IPS-20b (cell line): ENCODE measurements at regions not wholly inside any gene's neighbourhood (a gene's known extent, or its start where the extent isn't known, plus 50 kb on each side); places are given as distances from the start of the nearest gene placed in this dataset.

Source experiments
- H3K27ac ChIP-seq: one replicate; pipeline ENCODE4 v1.5.1; 2013; ENCODE audit warnings: low read length
- H3K27me3 ChIP-seq: 2 replicates; pipeline ENCODE4 v1.6.1; 2013; ENCODE audit warnings: mild to moderate bottlenecking, low read length, inconsistent platforms; ENCODE audit not compliant: insufficient read depth
- H3K36me3 ChIP-seq: 2 replicates; pipeline ENCODE4 v1.6.1; 2013; ENCODE audit warnings: low read depth, mild to moderate bottlenecking, inconsistent platforms, low read length, moderate library complexity; ENCODE audit not compliant: insufficient read depth
- H3K4me1 ChIP-seq: 2 replicates; pipeline ENCODE4 v1.6.1; 2013; ENCODE audit warnings: mild to moderate bottlenecking, control low read depth, inconsistent platforms, low read length, moderate library complexity; ENCODE audit not compliant: insufficient read depth
- H3K4me3 ChIP-seq: 2 replicates; pipeline ENCODE4 v1.5.1; 2013; ENCODE audit warnings: mild to moderate bottlenecking, low read length, inconsistent platforms
- H3K9ac ChIP-seq: 2 replicates; pipeline ENCODE4 v1.6.1; 2013; ENCODE audit warnings: low read depth, mild to moderate bottlenecking, inconsistent platforms, low read length, moderate library complexity
- H3K9me3 ChIP-seq: 2 replicates; pipeline ENCODE4 v1.6.1; 2013; ENCODE audit warnings: mild to moderate bottlenecking, low read depth, low read length, inconsistent platforms; ENCODE audit not compliant: insufficient read depth

DNA sequence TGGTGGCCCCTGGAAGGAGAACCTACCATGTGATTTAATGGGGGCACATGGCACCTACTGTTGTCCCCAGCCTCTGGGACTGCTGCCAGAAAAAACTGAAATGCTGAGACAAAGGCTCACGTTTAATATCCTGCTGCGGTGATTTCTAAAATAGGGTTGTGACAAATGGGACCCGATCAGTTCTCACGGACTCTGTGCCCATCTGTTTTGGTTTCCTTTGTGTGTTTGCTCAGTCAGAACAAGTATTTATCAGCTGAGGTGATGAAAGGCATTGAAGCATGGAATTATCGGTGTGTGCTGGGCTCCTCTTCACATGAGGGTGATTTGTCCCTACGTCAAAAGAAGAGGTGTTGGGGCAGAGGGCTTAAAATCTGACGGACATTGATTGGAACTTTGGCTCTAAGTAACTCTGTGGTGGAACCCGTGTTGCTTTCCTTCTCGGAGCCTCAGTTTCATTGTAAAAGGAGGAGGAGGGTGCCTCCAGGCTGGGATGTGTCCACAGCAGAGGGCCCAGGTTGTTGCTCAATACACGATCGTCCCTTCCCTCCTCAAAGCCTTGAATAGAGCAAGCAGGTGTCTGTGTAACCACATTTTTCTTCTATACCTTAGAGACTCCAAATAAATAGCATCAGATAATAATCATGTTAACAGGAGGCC is 283.3 kb upstream of the RGMA start:
- H3K9ac ChIP-seq, result no peak overlapping the region
- H3K4me1 ChIP-seq, result peaks cover under 1% of the 10 kb centered on the region; the same call in 1 of the 2 replicates
- no peaks in the 10 kb centered on the region for H3K27me3 ChIP-seq
- H3K36me3 ChIP-seq, result no peaks in the 10 kb centered on the region
- no peaks in the 10 kb centered on the region for H3K9me3 ChIP-seq
- no peak overlapping the region for H3K27ac ChIP-seq
- H3K4me3 ChIP-seq, result no peak overlapping the region

GRCh38 chr15:93366387-93367100 is 277.5 kb upstream of the RGMA start:
- H3K4me3 ChIP-seq, result peak overlapping the region; percentile 40
- H3K9me3 ChIP-seq, result no peaks in the 10 kb centered on the region
- no peaks in the 10 kb centered on the region for H3K36me3 ChIP-seq
- H3K27me3 ChIP-seq, result peaks cover 41% of the 10 kb centered on the region
- peak overlapping the region; percentile 41; the same call in 1 of the 2 replicates for H3K9ac ChIP-seq
- H3K27ac ChIP-seq, result no peak overlapping the region
- H3K4me1 ChIP-seq, result peaks cover 33% of the 10 kb centered on the region

DNA sequence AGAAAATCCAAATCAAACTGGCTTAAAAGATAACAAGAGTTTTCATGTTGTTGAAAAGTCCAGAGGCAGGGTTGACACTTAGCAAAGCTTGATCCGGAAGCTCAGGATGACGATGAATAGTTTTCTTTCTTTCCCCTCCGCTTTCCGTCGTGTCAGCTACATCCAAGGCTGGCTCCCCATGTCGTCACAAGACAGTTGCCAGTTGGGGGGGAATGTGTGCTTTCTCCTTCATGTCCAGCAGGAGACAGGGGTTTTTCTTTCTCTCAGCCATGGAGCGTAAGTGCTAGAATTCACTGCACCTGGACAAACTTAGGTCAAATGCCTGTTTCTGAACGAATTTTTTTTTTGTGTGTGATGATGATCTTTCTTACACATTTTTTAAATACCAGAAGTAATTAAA is 273.8 kb upstream of the RGMA start:
- Histone ChIP-seq H3K27me3 (peaks cover 78% of the 10 kb centered on the region), H3K9me3 (no peaks in the 10 kb centered on the region), H3K9ac (no peak overlapping the region), H3K4me1 (peaks cover 43% of the 10 kb centered on the region), H3K36me3 (no peaks in the 10 kb centered on the region), H3K4me3 (peak overlapping the region; percentile 30; the same call in 1 of the 2 replicates), H3K27ac (no peak overlapping the region)

DNA sequence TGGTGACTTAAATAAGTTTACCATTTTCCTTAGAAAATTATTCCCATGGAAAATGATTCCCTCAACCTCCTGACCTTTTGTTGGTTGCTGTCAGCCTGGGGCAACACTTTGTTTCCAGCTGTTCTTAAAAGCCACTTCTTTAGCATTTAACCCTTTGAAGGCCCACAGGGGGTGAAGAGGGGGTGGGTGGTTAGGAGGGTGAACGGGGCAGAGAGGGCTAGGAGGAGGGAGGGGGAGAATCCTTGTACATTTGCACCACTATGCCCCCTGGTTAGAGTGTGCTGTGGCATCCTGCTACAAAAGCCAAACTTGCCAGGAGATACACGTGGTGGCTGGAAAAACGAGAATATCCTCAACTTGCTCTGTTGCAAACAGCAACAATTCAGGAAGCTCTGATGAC is 273.2 kb upstream of the RGMA start:
- Histone ChIP-seq H3K36me3 (no peaks in the 10 kb centered on the region), H3K9ac (no peak overlapping the region), H3K4me3 (peak overlapping the region; percentile 30; the same call in 1 of the 2 replicates), H3K4me1 (peaks cover 42% of the 10 kb centered on the region), H3K27ac (no peak overlapping the region), H3K9me3 (no peaks in the 10 kb centered on the region), H3K27me3 (peaks cover 83% of the 10 kb centered on the region)

DNA sequence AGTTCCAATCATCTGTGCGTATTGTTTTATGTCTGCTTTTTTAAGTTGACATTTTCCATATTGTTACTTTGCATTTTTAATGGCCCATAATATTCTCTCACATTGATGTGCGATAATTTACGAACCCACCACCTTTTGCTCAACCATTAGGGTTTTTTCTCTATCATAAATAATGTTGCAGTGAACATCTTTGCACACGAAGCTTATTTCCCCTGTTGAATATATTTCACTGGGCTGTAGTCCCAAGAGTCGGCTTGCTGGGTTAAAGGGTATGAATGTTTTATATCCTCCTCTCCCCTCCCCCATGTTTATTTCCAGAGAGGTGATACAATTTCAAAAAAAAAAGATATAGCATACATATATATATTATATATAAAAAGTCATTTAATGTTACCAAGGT is 272.7 kb upstream of the RGMA start:
- no peaks in the 10 kb centered on the region for H3K36me3 ChIP-seq
- peaks cover 37% of the 10 kb centered on the region for H3K4me1 ChIP-seq
- no peak overlapping the region for H3K9ac ChIP-seq
- peaks cover 83% of the 10 kb centered on the region for H3K27me3 ChIP-seq
- no peaks in the 10 kb centered on the region for H3K9me3 ChIP-seq
- no peak overlapping the region for H3K27ac ChIP-seq
- H3K4me3 ChIP-seq, result peak overlapping the region; percentile 30; the same call in 1 of the 2 replicates

- Histone ChIP-seq H3K4me3 (no peak overlapping the region), H3K27me3 (peaks cover 83% of the 10 kb centered on the region), H3K27ac (no peak overlapping the region), H3K9ac (no peak overlapping the region), H3K36me3 (no peaks in the 10 kb centered on the region), H3K4me1 (peaks cover 29% of the 10 kb centered on the region), H3K9me3 (no peaks in the 10 kb centered on the region)
These were observed 272.0 kb upstream of the RGMA start for GRCh38 chr15:93360976-93361375.

DNA sequence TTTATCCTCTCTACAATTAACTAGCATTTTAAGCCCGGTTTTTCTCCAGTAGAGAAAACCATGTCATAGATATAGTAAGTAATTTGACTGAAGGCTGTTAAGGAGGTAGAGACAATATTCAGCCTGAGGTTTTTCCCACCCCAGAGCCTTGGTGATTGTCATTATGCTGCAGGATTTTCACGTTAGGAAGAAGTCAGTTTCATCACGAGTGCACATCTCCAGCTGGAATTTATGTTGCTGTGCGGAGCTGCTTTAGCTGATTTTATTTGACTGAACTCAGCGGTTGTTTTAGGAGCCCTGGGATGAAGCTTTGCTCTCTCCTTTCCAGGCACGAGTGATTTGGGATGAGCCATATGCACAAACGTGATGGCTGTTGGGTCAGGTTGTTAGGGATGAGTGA is 271.3 kb upstream of the RGMA start:
- H3K4me1 ChIP-seq, result peaks cover 23% of the 10 kb centered on the region
- no peak overlapping the region for H3K27ac ChIP-seq
- H3K36me3 ChIP-seq, result no peaks in the 10 kb centered on the region
- H3K9me3 ChIP-seq, result no peaks in the 10 kb centered on the region
- H3K9ac ChIP-seq, result no peak overlapping the region
- H3K27me3 ChIP-seq, result peaks cover 78% of the 10 kb centered on the region
- no peak overlapping the region for H3K4me3 ChIP-seq

DNA sequence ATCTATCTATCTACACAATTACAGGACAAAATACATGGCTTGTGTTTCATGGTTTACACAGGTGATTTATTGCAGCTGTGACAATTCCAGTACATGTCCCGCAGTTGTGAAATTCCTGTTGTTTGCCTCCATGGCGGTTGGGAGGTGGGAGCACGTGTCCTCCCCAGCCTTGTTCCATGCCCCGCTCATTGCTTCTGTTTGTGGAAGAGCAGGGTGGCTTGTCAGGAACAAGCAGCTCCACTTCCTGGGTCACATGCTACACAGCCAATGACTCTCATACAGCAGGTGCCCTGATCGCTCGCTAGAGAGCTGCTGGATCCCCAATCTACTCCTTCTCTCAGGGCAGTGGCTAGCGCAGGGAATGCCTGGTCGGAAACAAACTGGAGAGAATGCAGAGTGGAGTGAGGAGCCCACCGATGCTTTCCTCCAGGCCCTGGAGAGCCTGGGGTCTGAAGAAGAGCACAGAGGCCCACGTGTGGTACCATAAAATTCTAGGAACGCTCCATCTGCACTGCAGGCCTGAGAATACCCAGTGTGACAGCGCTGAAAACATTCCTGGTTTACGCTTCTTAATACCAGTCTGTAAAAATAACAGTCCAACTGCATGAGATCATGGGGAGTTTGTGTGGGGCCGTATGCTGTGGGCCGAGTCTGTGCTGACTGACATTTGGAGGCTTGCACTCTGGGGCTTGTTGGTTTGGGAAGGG is 270.6 kb upstream of the RGMA start:
- Histone ChIP-seq H3K9me3 (no peaks in the 10 kb centered on the region), H3K9ac (no peak overlapping the region), H3K36me3 (no peaks in the 10 kb centered on the region), H3K4me1 (peaks cover 20% of the 10 kb centered on the region; the same call in 1 of the 2 replicates), H3K27ac (no peak overlapping the region), H3K27me3 (peaks cover 70% of the 10 kb centered on the region), H3K4me3 (no peak overlapping the region)

DNA sequence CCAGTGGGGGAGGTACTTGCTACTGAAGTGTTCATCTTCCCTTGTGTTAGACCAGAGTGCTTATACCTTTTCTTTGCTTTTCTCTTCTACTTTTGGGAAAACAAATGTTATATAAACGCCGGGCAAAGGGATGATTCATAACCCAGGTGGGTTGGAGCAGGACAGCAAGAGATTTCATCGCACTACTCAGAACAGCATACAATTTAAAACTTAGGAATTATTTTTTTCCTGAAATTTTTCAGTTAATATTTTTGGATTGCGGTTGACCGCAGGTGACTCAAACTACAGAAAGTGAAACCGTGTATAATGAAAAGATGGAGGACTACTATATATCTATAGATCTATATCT is 270.0 kb upstream of the RGMA start:
- Histone ChIP-seq H3K36me3 (no peaks in the 10 kb centered on the region), H3K27ac (no peak overlapping the region), H3K27me3 (peaks cover 65% of the 10 kb centered on the region), H3K9ac (no peak overlapping the region), H3K4me1 (peaks cover 20% of the 10 kb centered on the region; the same call in 1 of the 2 replicates), H3K4me3 (no peak overlapping the region), H3K9me3 (no peaks in the 10 kb centered on the region)

GRCh38 chr15:93358166-93359059 is 269.4 kb upstream of the RGMA start:
- peaks cover 20% of the 10 kb centered on the region; the same call in 1 of the 2 replicates for H3K4me1 ChIP-seq
- H3K9ac ChIP-seq, result no peak overlapping the region
- H3K36me3 ChIP-seq, result no peaks in the 10 kb centered on the region
- H3K27me3 ChIP-seq, result peaks cover 59% of the 10 kb centered on the region
- no peak overlapping the region for H3K4me3 ChIP-seq
- no peaks in the 10 kb centered on the region for H3K9me3 ChIP-seq
- H3K27ac ChIP-seq, result no peak overlapping the region
